Lung (tissue), 11 donors: ENCODE measurements at regions not wholly inside any gene's neighbourhood (a gene's known extent, or its start where the extent isn't known, plus 50 kb on each side); places are given as distances from the start of the nearest gene placed in this dataset.

Experiments
- ATAC-seq: fragments of 200-7000 bp; cut with Tn5 transposase; one replicate; pipeline ENCODE4 v1.9.1; 2020; ENCODE audit warnings: moderate number of reproducible peaks; ENCODE audit not compliant: insufficient read depth, low FRiP score
- DNase-seq, 3 donors: peaks; one replicate each; pipeline ENCODE4 v3.0.0-alpha.2; 2013 to 2017
- H3K27ac ChIP-seq, 2 donors: one replicate each; pipeline ENCODE4 v1.5.1; 2013; ENCODE audit warnings: mild to moderate bottlenecking in 2 of 2, moderate library complexity in 2 of 2, control low read depth in 1 of 2, inconsistent platforms in 1 of 2, low read depth in 1 of 2, low read length in 1 of 2
- H3K27me3 ChIP-seq, 3 donors: one replicate each; pipeline ENCODE4 v1.5.1; 2013; ENCODE audit warnings: low read length in 2 of 3; ENCODE audit not compliant: control insufficient read depth in 3 of 3, insufficient read depth in 3 of 3
- H3K36me3 ChIP-seq, 4 donors: one replicate each; pipeline ENCODE4 v1.5.1; 2013; ENCODE audit warnings: low read length in 4 of 4, mild to moderate bottlenecking in 1 of 4, moderate library complexity in 1 of 4; ENCODE audit not compliant: control insufficient read depth in 4 of 4, insufficient read depth in 4 of 4
- H3K4me1 ChIP-seq, 5 donors: one replicate each; pipeline ENCODE4 v1.5.1; 2013; ENCODE audit warnings: low read length in 5 of 5, mild to moderate bottlenecking in 2 of 5, moderate library complexity in 1 of 5; ENCODE audit not compliant: control insufficient read depth in 5 of 5, insufficient read depth in 5 of 5
- H3K4me3 ChIP-seq: one replicate; pipeline ENCODE4 v1.5.1; 2013; ENCODE audit warnings: mild to moderate bottlenecking, control low read depth, moderate library complexity
- H3K9ac ChIP-seq, 2 donors: one replicate each; pipeline ENCODE4 v1.5.1; 2013; ENCODE audit warnings: low read length in 2 of 2, control low read depth in 1 of 2; ENCODE audit not compliant: insufficient read depth in 1 of 2
- H3K9me3 ChIP-seq, 4 donors: one replicate each; pipeline ENCODE4 v1.5.1; 2013; ENCODE audit warnings: low read length in 3 of 4, mild to moderate bottlenecking in 1 of 4, moderate library complexity in 1 of 4; ENCODE audit not compliant: control insufficient read depth in 4 of 4, insufficient read depth in 3 of 4
- CTCF ChIP-seq: IDR thresholded peaks from 2 replicates; pipeline ENCODE4 v1.5.1; 2012; ENCODE audit warnings: mild to moderate bottlenecking; ENCODE audit errors: control extremely low read depth, extremely low read depth
- WGBS, 2 donors: extraction: QIAGEN DNeasy Blood & Tissue Kit; methylation state at CpG; one replicate each; pipeline ENCODE4 v1.1.7; 2013; 5-methylcytosine and 5-hydroxymethylcytosine counted together
- donor health status: control.
- donor health status: control.
- donor health status: Bipolar disorder and iron deficiency.
- donor health status: healthy.
- donor health status: DM: yes; HTN: yes; CAD: no.

- Histone ChIP-seq H3K27me3 (no peaks in the 10 kb centered on the region), H3K9ac (no peak overlapping the region), H3K27ac (no peak overlapping the region), H3K4me1 (no peaks in the 10 kb centered on the region), H3K4me3 (no peak overlapping the region), H3K36me3 (no peaks in the 10 kb centered on the region), H3K9me3 (no peaks in the 10 kb centered on the region)
- DNase-seq (no peak), ATAC-seq (no peak)
- WGBS, 2 donors: 64 to 68% methylated on average over 5 of the region's 5 CpGs
- no peak for TF ChIP-seq CTCF
Measured at GRCh38 chr4:163967263-163967662, 472.8 kb downstream of the TMA16 start.

- no peak for DNase-seq
- no peak for ATAC-seq
- Histone ChIP-seq H3K4me3 (no peak overlapping the region), H3K9ac (no peak overlapping the region), H3K4me1 (no peaks in the 10 kb centered on the region), H3K36me3 (no peaks in the 10 kb centered on the region), H3K9me3 (no peaks in the 10 kb centered on the region), H3K27ac (no peak overlapping the region), H3K27me3 (no peaks in the 10 kb centered on the region)
- TF ChIP-seq CTCF: no peak
- 43 to 45% methylated on average over 1 of the region's 1 CpG for WGBS, 2 donors
Measured at GRCh38 chr4:163967710-163968109, 473.2 kb downstream of the TMA16 start.

GRCh38 chr4:163969291-163969690, 474.8 kb downstream of the TMA16 start:
- no peaks in the 10 kb centered on the region for H3K27me3 ChIP-seq
- no peak for DNase-seq
- ATAC-seq: no peak
- H3K4me3 ChIP-seq: no peak overlapping the region
- no peaks in the 10 kb centered on the region for H3K36me3 ChIP-seq
- H3K4me1 ChIP-seq: no peaks in the 10 kb centered on the region
- H3K9me3 ChIP-seq: no peaks in the 10 kb centered on the region
- no peak for TF ChIP-seq CTCF
- no peak overlapping the region for H3K27ac ChIP-seq
- H3K9ac ChIP-seq: no peak overlapping the region
- 84 to 86% methylated on average over 4 of the region's 4 CpGs for WGBS, 2 donors

- Histone ChIP-seq H3K4me3 (no peak overlapping the region), H3K4me1 (no peaks in the 10 kb centered on the region), H3K9ac (no peak overlapping the region), H3K27ac (no peak overlapping the region), H3K27me3 (no peaks in the 10 kb centered on the region), H3K9me3 (no peaks in the 10 kb centered on the region), H3K36me3 (no peaks in the 10 kb centered on the region)
- DNase-seq (no peak), ATAC-seq (no peak)
- no peak for TF ChIP-seq CTCF
- 75 to 87% methylated on average over 6 of the region's 6 CpGs for WGBS, 2 donors
Measured at GRCh38 chr4:163976588-163976987, 482.1 kb downstream of the TMA16 start.
